ENCODE measurements at regions not wholly inside any gene's neighbourhood (a gene's known extent, or its start where the extent isn't known, plus 50 kb on each side); places are given as distances from the start of the nearest gene placed in this dataset.

GRCh38 chr6:90372450-90372849 lies 75.8 kb upstream of the BACH2 start:
- intact Hi-C loops (cut with micrococcal nuclease) = no loop called here
- Histone ChIP-seq H3K4me3 (no peak overlapping the region), H3K27me3 (ENCODE audit: low read depth) (no peaks in the 10 kb centered on the region), H3K9me3 (replicated peaks) (peaks cover 3% of the 10 kb centered on the region), H3K36me3 (no peaks in the 10 kb centered on the region), H3K27ac (replicated peaks) (no peak overlapping the region), H3K4me1 (peaks cover 6% of the 10 kb centered on the region)
- no peak for DNase-seq
- no peak for TF ChIP-seq CTCF (IDR thresholded peaks at IDR 0.05; ENCODE audit: borderline replicate concordance)

- intact Hi-C loops (cut with micrococcal nuclease) = no loop called here
- Histone ChIP-seq H3K27ac (replicated peaks) (no peak overlapping the region), H3K9me3 (replicated peaks) (peaks cover 3% of the 10 kb centered on the region), H3K27me3 (ENCODE audit: low read depth) (no peaks in the 10 kb centered on the region), H3K4me1 (peaks cover 6% of the 10 kb centered on the region), H3K4me3 (no peak overlapping the region), H3K36me3 (no peaks in the 10 kb centered on the region)
- no peak for DNase-seq
- no peak for TF ChIP-seq CTCF (IDR thresholded peaks at IDR 0.05; ENCODE audit: borderline replicate concordance)
Observed at GRCh38 chr6:90370493-90370959, 73.9 kb upstream of the BACH2 start.

- peak overlapping the region; percentile 47 for H3K27ac ChIP-seq (replicated peaks)
- intact Hi-C loops (cut with micrococcal nuclease) = no loop called here
- H3K4me1 ChIP-seq = peaks cover 6% of the 10 kb centered on the region
- no peaks in the 10 kb centered on the region for H3K36me3 ChIP-seq
- no peaks in the 10 kb centered on the region for H3K27me3 ChIP-seq (ENCODE audit: low read depth)
- H3K9me3 ChIP-seq (replicated peaks) = peaks cover 3% of the 10 kb centered on the region
- no peak for DNase-seq
- no peak overlapping the region for H3K4me3 ChIP-seq
- TF ChIP-seq CTCF (IDR thresholded peaks at IDR 0.05; ENCODE audit: borderline replicate concordance) = no peak
Observed at GRCh38 chr6:90369651-90370050, 73.0 kb upstream of the BACH2 start.

GRCh38 chr6:90369024-90369519 lies 72.4 kb upstream of the BACH2 start:
- intact Hi-C loops (cut with micrococcal nuclease) = no loop called here
- Histone ChIP-seq H3K27ac (replicated peaks) (peak overlapping the region; percentile 47), H3K9me3 (replicated peaks) (peaks cover 3% of the 10 kb centered on the region), H3K4me1 (peaks cover 6% of the 10 kb centered on the region), H3K36me3 (no peaks in the 10 kb centered on the region), H3K4me3 (no peak overlapping the region), H3K27me3 (ENCODE audit: low read depth) (no peaks in the 10 kb centered on the region)
- no peak for TF ChIP-seq CTCF (IDR thresholded peaks at IDR 0.05; ENCODE audit: borderline replicate concordance)
- DNase-seq = peak; percentile 33

GRCh38 chr6:90368601-90369000 lies 72.0 kb upstream of the BACH2 start:
- H3K4me1 ChIP-seq = peaks cover 6% of the 10 kb centered on the region
- no peak for TF ChIP-seq CTCF (IDR thresholded peaks at IDR 0.05; ENCODE audit: borderline replicate concordance)
- intact Hi-C loops (cut with micrococcal nuclease) = no loop called here
- H3K27me3 ChIP-seq (ENCODE audit: low read depth) = no peaks in the 10 kb centered on the region
- peaks cover 3% of the 10 kb centered on the region for H3K9me3 ChIP-seq (replicated peaks)
- H3K4me3 ChIP-seq = no peak overlapping the region
- H3K36me3 ChIP-seq = no peaks in the 10 kb centered on the region
- DNase-seq = no peak
- peak overlapping the region; percentile 11 for H3K27ac ChIP-seq (replicated peaks)
